Amniotic stem cell (primary cell): ENCODE measurements at regions not wholly inside any gene's neighbourhood (a gene's known extent, or its start where the extent isn't known, plus 50 kb on each side); places are given as distances from the start of the nearest gene placed in this dataset.

Experiments
- DNase-seq: peaks from one replicate; lab custom pipeline; 2025; lab: John Stamatoyannopoulos, UW

DNA sequence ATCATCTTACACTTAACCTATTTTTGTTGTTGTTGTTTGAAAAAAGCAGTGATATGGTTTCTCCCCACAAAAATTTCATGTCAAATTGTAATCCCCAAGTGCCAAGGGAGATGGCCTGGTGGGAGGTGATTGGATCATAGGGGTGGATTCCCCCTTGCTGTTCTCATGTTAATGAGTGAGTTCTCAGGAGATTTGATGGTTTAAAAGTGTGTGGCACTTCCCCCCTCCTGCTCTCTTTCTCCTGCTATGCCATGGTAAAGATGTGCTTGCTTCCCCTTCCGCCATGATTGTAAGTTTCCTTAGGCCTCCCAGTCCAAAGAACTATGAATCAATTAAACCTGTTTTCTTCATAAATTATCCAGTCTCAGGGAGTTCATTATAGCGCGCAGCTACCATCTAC is 1362.7 kb upstream of the FAM98A start:
- DNase-seq = no peak

DNA sequence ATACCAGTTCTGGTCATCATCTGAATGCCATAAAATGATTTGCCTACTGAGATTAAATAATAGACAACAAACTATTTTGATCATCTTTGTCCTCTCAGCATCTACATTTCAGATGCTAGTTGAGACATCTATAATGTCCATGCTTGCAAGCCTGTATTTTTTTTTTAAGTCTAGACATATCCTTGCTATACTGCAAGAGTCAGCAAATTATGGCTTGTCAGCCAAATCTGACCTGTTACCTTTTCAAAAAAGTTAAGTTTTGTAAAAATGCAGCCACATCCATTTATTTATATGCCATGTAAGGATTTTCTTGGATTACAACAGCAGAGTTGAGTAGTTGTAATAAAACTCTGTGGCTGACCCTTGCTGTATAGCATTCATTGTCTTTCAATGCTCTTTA is 1355.7 kb upstream of the FAM98A start:
- DNase-seq = no peak

DNA sequence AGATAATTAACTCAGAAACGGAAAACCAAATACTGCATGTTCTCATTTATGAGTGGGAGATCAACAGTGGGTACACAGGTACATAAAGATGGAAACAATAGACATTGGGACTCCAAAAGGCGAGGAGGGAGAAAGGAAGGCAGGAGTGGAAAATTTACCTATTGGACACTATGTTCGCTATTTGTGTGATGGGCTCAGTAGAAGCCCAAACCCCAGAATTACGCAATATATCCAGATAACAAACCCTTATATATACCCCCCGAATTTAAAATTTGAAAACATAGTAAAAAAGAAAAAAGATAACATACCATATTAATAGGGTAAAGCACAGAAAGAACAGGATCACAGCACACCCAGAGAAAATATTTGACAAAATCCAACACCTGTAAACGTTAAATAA is 1351.7 kb upstream of the FAM98A start:
- no peak for DNase-seq

DNA sequence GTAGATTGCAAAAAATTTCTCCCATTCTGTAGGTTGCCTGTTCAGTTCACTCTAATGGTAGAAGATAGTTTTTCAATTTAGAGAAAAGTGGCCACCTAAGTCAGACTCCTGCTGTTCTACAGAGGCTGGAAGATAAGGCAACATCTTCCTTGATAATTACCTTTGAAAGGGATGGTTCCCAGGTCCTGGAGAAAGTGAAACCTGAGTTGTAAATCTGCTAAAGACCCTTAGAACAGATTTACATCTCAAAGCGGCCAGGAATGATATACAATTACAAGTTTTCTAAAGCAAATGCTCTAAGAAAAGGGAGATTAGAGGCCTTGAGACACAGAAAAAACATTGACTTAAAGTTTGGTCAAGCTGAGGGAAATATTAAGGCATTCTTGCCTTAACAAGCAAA is 1350.2 kb upstream of the FAM98A start:
- no peak for DNase-seq

- no peak for DNase-seq
Measured at GRCh38 chr2:34936089-34936488, 1337.0 kb upstream of the FAM98A start.

DNA sequence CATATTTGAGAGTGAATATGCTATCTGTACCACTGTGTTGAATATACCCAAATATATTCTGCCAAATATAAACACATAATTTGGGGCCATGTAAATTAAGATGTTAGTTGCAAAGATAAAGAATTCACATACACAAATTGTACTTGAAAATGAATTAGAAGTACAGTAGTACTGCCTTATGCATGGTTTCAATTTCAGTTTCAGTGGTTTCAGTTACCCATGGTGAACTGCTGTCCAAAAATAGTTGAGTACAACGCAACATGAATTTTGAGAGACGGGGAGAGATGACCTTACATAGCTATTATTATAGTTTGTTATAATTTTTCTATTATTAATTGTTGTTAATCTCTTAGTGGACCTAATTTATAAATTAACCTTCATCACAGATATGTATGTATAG is 1313.0 kb upstream of the FAM98A start:
- no peak for DNase-seq

DNA sequence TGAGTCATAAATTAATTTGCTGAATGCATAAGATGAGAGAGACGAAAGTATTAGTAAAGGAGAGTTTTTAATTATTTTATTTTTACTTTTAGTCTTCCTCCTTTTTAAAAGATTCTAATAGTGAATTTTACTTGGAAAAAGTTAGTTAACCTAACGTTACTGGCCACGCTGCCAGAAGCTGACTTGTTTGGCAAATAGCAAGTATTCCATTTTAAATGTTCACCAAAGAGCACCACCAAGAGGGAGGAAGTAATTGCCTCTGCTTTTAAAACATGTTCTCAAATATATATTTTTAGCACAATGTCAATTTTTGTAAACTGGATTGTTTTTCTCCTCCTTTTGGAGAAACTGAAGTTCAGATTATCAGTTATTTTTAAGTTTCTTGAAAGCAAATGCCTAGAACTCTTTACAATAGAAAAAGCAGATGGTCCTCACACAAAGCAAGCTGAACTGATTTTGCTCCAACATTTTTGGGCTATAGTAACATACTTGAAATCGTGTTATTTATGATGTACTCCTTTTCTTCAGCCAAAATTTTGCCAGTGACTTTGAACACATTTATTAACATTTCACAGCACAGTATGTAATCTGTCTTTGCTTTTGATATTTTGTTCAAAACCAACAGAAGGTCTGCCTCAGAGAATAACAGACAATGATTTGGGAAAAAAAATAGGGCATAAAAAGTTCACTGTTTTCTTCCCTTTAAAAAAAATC is 1311.0 kb upstream of the FAM98A start:
- DNase-seq = no peak

DNA sequence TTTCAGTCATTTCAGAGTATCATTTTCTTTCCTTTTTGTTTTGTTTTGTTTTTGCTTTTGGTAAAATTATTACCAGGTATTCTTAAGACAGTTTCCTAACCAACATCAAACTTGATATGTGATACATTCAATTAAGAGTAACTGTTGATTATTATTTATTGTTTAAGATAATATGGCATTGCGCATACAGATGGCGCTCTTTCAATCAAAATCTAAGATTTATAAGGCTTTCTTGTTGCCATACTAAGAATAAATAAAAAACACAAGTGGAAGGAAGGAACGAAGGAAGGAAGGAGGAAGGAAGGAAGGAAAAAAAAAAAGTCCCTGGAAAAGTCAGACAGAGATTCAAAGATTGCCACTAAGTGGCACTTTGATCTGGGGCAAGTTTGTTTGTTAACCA is 1308.7 kb upstream of the FAM98A start:
- no peak for DNase-seq

GRCh38 chr2:34901739-34902138 is 1302.6 kb upstream of the FAM98A start:
- DNase-seq = no peak

DNA sequence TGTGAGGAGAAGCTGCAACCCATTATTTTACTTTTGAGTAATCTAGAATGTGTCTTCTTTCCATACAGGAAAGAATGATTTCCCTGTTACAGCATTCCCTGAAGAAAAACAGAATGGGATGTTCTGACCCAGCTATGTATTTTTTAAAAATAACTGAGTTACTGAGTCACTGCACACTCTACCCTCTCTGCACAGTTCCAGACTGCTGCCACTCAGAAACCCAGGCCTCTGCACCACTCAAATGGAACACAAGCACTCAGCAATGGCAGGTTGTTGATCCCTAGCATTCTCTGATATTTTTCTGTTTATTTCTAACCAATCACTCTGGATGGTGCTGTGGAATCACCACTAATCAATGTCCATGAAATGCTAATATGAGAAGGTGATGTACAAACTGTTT is 1300.0 kb upstream of the FAM98A start:
- no peak for DNase-seq

DNA sequence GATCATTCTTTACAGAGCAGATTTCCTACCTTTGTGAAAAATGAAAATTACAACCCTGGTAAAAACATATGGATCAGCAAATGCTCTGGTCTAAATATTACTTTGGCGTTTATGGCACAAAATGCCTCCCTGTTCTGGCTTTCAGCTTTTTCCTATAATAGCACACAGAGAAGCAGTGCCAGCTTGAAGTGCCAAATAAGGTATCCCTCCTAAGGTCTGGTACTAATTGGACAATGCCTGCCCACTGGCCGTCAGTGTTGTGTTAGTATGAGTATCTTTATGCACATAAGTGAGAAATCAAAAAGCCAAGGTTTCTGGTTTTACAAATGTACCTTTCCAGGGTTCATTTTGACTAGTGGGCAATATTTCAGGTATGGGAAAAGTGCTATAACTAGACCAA is 1293.7 kb upstream of the FAM98A start:
- DNase-seq = no peak

DNA sequence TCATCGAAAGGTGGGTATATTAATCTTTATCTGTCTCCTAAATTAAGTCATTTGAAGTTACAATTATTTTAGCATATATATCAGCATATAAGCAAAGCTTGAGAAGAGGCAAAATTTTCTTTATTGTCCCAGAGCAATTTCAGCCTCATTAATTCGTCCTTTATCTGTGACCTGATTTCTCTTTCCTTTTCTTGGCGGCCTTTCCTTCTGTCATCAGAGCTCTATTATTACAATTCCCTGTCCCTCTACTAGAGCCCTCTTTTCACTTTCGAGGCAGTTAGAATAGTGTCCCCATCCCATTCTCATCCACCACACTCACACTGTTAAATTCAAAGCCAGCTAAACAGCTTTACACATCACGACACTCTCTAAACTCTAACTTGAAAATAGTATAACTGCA is 1293.2 kb upstream of the FAM98A start:
- no peak for DNase-seq

DNA sequence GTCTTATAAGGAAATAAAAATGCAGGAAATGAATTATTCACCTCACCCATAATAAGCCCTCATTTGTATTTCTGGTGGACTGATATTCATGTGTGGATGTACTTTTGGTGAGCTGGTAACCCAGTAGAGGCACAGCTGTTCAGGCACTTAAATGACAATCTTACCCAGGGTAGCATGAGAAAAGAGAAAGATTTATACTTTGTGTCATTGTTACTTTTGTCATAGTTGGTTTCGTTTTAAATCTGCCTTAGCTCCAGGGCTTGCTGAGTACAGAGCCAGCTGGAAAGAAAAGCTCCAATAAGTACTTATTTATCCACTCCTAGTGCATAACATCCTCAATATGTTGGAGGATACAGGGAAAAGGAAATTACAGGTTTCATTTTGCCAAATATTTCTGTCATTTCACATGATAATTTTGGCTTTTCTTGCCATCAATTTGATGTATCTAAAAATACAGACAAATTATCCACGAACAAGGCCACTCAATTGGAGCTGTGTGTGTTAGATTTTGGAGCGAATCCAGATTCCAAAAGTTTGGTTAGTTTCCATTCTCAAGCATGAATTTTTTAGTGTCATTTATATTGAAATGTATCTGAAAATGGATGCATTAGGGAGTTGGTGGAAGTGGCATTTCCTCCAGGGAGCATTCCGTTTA is 1276.1 kb upstream of the FAM98A start:
- DNase-seq = no peak

DNA sequence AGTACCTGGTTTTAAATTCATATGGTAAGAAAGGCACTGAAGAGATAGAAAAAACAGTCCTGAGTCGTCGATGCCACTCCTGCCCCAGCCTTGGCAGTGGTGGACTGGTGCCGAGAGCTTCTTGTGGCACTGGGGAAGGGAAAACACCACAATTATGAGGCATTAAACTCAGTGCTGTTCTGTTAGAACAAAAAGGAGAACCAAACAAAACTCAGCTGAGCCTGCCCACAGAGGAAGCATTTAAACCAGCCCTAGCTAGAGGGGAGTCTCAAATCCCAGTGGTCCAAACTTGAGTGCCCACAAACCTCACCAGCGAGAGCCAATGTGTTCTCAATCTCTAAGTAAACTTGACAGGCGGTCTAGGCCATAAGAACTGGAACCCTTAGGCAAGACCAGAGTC is 1254.5 kb upstream of the FAM98A start:
- DNase-seq = no peak

DNA sequence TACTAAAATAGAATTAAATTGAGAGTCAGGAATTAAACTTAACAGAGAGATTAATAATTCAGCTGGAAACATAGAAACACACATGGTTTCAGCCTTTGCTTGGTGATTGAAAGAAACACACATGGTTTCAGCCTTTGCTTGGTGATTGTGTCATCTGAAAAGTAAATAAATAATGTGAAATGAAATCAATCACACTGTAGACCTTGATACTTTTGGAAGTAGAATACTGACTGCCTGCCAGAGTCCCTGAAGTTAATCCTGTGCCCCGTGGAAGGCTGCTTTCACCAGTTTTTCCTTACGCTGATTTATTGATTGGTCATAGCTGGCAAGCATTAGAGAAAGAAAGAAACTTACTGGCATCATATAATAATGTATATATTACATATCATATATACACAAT is 1252.7 kb upstream of the FAM98A start:
- DNase-seq = no peak

- no peak for DNase-seq
Measured at GRCh38 chr2:34849827-34850226, 1250.7 kb upstream of the FAM98A start.

- DNase-seq = no peak
Measured at GRCh38 chr2:34848691-34849090, 1249.6 kb upstream of the FAM98A start.

DNA sequence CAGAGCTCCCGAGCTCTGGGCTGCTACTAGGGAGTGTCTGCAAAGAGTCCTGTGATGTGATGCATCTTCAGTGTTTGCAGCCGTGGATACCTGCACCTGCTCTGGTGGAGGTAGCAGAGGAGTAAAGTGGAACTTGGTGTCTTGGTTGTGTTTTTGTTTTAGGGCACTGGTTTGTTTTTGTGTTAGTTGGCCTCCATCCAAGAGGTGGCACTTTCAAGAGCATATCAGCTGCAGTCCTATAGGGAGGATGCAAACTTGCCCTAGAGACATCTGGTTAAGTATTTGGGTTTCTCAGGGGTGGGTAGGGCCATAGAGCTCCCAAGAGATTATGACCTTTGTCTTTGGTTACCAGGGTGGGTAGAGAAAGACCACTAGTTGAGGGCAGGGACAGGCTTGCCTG is 1249.0 kb upstream of the FAM98A start:
- DNase-seq = no peak

DNA sequence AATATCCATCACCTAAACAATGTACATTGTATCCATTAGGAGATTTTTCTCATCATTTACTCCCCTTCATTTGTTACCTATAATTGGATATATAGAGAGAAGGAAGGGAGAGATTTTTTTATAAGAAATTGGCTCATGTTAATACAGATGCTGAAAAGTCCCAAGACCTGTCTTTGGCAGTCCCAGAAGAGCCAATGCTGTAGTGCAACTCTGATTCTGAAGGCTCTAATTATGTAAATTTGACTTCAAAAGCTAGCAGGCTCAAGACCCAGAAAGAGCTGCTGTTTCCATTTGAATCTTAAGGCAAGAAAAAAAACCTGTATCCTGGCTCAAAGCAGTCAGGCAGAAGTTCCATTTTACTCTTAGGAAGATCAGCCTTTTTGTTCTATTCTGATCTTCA is 1245.5 kb upstream of the FAM98A start:
- no peak for DNase-seq

- DNase-seq = no peak
Measured at GRCh38 chr2:34838408-34838807, 1239.3 kb upstream of the FAM98A start.

DNA sequence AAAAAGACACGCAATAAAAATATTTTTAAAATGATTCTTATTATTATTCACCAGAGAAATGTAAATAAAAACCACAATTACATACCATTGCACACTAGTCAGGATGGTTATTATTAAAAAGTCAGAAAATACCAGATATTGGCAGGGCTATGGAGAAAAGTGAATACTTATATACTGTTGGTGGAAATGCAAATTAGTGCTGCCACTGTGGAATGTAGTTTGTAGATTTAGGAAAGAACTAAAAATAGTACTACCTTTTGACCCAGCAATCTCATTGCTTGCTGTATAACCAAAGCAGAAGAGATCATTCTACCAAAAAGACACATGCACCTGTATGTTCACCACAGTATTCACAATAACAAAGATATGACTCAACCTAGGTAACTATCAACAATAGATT is 1237.3 kb upstream of the FAM98A start:
- DNase-seq = no peak

GRCh38 chr2:34831096-34831495 is 1232.0 kb upstream of the FAM98A start:
- no peak for DNase-seq

DNA sequence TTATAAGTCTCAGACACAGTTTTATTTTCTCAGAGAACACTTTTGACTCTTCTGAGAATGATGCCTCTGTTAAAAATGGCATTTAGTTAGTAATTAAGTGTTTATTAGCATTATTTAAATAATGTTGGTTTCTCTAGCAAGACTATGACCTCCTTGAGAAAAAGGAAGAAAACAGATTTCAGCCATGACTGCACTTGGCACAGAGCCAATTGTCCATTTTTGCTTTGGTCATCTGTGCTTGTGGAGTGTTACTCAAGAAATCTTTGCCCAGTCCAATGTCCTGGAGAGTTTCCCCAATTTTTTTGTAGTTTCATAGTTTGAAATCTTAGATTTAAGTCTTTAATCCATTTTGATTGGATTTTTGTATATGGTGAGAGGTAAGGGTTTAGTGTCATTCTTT is 1229.4 kb upstream of the FAM98A start:
- no peak for DNase-seq

GRCh38 chr2:34827398-34827797 is 1228.3 kb upstream of the FAM98A start:
- DNase-seq = no peak
